Mesendoderm (in vitro differentiated cells): ENCODE measurements at regions not wholly inside any gene's neighbourhood (a gene's known extent, or its start where the extent isn't known, plus 50 kb on each side); places are given as distances from the start of the nearest gene placed in this dataset.

Experiments
- DNase-seq: peaks from one replicate; pipeline ENCODE4 v3.0.0; 2013
- H2AK5ac ChIP-seq: 2 replicates; pipeline ENCODE4 v1.6.1; 2013; ENCODE audit warnings: low read length, inconsistent platforms
- H2BK120ac ChIP-seq: 2 replicates; pipeline ENCODE4 v1.6.1; 2013; ENCODE audit warnings: low read depth, mild to moderate bottlenecking, low read length, moderate library complexity, mixed read lengths
- H2BK15ac ChIP-seq: replicated peaks from 2 replicates; pipeline ENCODE4 v1.6.1; 2013; ENCODE audit warnings: low read depth, mild to moderate bottlenecking, moderate library complexity
- H2BK5ac ChIP-seq: 2 replicates; pipeline ENCODE4 v1.6.1; 2013; ENCODE audit warnings: low read length, inconsistent platforms
- H3K18ac ChIP-seq: 2 replicates; pipeline ENCODE4 v1.6.1; 2013; ENCODE audit warnings: mild to moderate bottlenecking, low read length, mixed read lengths
- H3K23ac ChIP-seq: one replicate; pipeline ENCODE4 v1.6.1; 2013; ENCODE audit warnings: low read length
- H3K27ac ChIP-seq: 2 replicates; pipeline ENCODE4 v1.5.1; 2013; ENCODE audit warnings: low read depth, mild to moderate bottlenecking, inconsistent platforms, low read length, moderate library complexity
- H3K27me3 ChIP-seq: 2 replicates; pipeline ENCODE4 v1.6.1; 2013; ENCODE audit warnings: low read length, control low read depth, mild to moderate bottlenecking, inconsistent platforms; ENCODE audit not compliant: insufficient read depth, poor library complexity
- H3K36me3 ChIP-seq: 2 replicates; pipeline ENCODE4 v1.6.1; 2013; ENCODE audit warnings: low read length, inconsistent platforms; ENCODE audit not compliant: control insufficient read depth, insufficient read depth
- H3K4ac ChIP-seq: one replicate; pipeline ENCODE4 v1.6.1; 2013; ENCODE audit warnings: low read depth, mild to moderate bottlenecking, low read length, moderate library complexity
- H3K4me1 ChIP-seq: 2 replicates; pipeline ENCODE4 v1.6.1; 2013; ENCODE audit warnings: low read depth, low read length, inconsistent platforms; ENCODE audit not compliant: control insufficient read depth
- H3K4me2 ChIP-seq: 2 replicates; pipeline ENCODE4 v1.6.1; 2013; ENCODE audit warnings: low read length
- H3K4me3 ChIP-seq: 2 replicates; pipeline ENCODE4 v1.5.1; 2013; ENCODE audit warnings: mild to moderate bottlenecking, low read length
- H3K56ac ChIP-seq: one replicate; pipeline ENCODE4 v1.6.1; 2013; ENCODE audit warnings: low read length
- H3K79me1 ChIP-seq: 2 replicates; pipeline ENCODE4 v1.6.1; 2013; ENCODE audit warnings: low read length, inconsistent platforms
- H3K79me2 ChIP-seq: 2 replicates; pipeline ENCODE4 v1.6.1; 2013; ENCODE audit warnings: mild to moderate bottlenecking, low read length; ENCODE audit not compliant: control insufficient read depth, insufficient read depth
- H3K9ac ChIP-seq: 2 replicates; pipeline ENCODE4 v1.6.1; 2013; ENCODE audit warnings: low read length, inconsistent platforms
- H4K5ac ChIP-seq: one replicate; pipeline ENCODE4 v1.6.1; 2013; ENCODE audit warnings: low read length
- H4K8ac ChIP-seq: one replicate; pipeline ENCODE4 v1.6.1; 2013; ENCODE audit warnings: low read depth, mild to moderate bottlenecking, control low read depth, low read length, moderate library complexity
- WGBS: extraction: QIAGEN DNeasy Blood & Tissue Kit; methylation state at CpG from one replicate; pipeline ENCODE4 v1.1.7; 2013; ENCODE audit warnings: low lambda C conversion rate, missing lambda C conversion rate; ENCODE audit not compliant: insufficient coverage; ENCODE audit errors: extremely low coverage; 5-methylcytosine and 5-hydroxymethylcytosine counted together

DNA sequence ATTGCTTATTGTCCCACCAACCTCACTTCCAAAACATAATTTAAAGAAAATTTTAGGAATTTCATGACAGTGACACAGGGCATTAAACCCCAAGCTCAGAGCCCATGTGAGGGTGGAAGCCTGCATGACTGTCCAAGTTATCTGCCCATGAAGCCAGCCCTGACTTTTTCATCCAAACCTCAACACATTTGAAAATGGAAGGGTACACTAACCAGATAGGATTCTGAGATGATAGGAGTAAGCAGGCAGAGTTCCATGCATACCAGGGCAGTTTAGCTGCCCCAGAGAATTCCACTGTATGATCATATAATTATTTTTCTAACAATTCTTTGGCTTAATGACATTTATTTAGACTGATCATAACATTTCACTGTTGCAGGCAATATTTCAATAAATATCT, 986.0 kb downstream of the TTLL7 start:
- no peak overlapping the region for H3K4ac ChIP-seq
- no peak overlapping the region for H3K18ac ChIP-seq
- H2AK5ac ChIP-seq = no peak overlapping the region
- H3K4me3 ChIP-seq = no peak overlapping the region
- H3K79me1 ChIP-seq = no peaks in the 10 kb centered on the region
- DNase-seq = no peak
- no peak overlapping the region for H2BK5ac ChIP-seq
- no peaks in the 10 kb centered on the region for H3K79me2 ChIP-seq
- no peaks in the 10 kb centered on the region for H3K27me3 ChIP-seq
- H3K56ac ChIP-seq = no peak overlapping the region
- no peak overlapping the region for H2BK15ac ChIP-seq
- H3K36me3 ChIP-seq = no peaks in the 10 kb centered on the region
- H2BK120ac ChIP-seq = no peak overlapping the region
- H3K4me1 ChIP-seq = no peaks in the 10 kb centered on the region
- H3K9ac ChIP-seq = no peak overlapping the region
- no peak overlapping the region for H3K27ac ChIP-seq
- H3K23ac ChIP-seq = no peak overlapping the region
- no peak overlapping the region for H4K5ac ChIP-seq
- H3K4me2 ChIP-seq = no peak overlapping the region
- no peak overlapping the region for H4K8ac ChIP-seq

DNA sequence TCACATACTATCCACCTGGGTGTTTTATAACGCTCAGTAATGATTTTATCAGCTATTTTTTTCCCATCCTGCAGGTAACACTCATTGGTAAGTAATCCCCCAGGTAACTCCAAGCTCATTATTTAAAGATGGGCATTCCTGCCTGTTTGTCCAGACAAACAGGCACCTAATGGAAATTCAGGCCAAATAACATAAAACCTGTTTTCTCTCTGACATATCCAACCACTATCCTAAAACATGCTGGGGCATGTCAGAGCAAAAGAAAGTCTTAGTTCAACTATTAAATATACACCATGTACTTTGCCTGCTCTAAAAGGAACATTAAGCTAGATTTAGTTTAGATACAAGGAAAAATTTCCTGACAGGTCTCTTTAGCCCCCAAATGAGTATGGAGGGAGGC, 987.7 kb downstream of the TTLL7 start:
- Histone ChIP-seq H3K4me2 (no peak overlapping the region), H3K27ac (no peak overlapping the region), H3K4me1 (no peaks in the 10 kb centered on the region), H2BK15ac (no peak overlapping the region), H2BK5ac (no peak overlapping the region), H2AK5ac (no peak overlapping the region), H3K4me3 (no peak overlapping the region), H3K18ac (no peak overlapping the region), H3K56ac (no peak overlapping the region), H2BK120ac (no peak overlapping the region), H3K79me1 (no peaks in the 10 kb centered on the region), H4K8ac (no peak overlapping the region), H4K5ac (no peak overlapping the region), H3K27me3 (no peaks in the 10 kb centered on the region), H3K4ac (no peak overlapping the region), H3K23ac (no peak overlapping the region), H3K79me2 (no peaks in the 10 kb centered on the region), H3K9ac (no peak overlapping the region), H3K36me3 (no peaks in the 10 kb centered on the region)
- WGBS = no CpG with 5 or more reads among the region's 1 CpG
- no peak for DNase-seq

DNA sequence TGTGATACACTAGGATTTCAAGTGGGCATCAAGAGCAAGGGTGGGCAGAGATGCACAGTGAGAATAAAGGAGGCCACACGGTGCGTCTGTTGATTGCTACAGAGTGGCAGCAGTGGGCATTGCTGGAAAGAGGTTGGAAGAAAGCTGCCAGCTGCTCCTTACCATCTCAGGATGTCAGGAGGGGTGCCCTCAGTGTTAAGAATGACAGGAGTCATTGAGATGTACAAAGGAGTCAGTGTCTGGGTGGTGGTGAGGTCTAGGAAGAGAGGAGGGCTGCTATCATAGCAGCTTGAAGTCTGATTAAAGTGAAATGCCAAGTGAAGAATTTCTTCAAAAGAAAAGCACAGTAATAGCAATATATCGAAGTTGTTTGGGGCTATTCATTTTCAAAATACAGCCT, 992.7 kb downstream of the TTLL7 start:
- no peak overlapping the region for H4K8ac ChIP-seq
- no peak overlapping the region for H2BK15ac ChIP-seq
- no peak overlapping the region for H4K5ac ChIP-seq
- no peak overlapping the region for H3K18ac ChIP-seq
- no peak overlapping the region for H2BK5ac ChIP-seq
- H3K4me3 ChIP-seq = no peak overlapping the region
- no peak overlapping the region for H3K56ac ChIP-seq
- H3K27ac ChIP-seq = no peak overlapping the region
- no peak for DNase-seq
- no peaks in the 10 kb centered on the region for H3K4me1 ChIP-seq
- no peak overlapping the region for H3K4me2 ChIP-seq
- H3K4ac ChIP-seq = no peak overlapping the region
- H2BK120ac ChIP-seq = no peak overlapping the region
- no peaks in the 10 kb centered on the region for H3K79me1 ChIP-seq
- H3K27me3 ChIP-seq = no peaks in the 10 kb centered on the region
- no peak overlapping the region for H3K9ac ChIP-seq
- no peaks in the 10 kb centered on the region for H3K36me3 ChIP-seq
- H3K23ac ChIP-seq = no peak overlapping the region
- H3K79me2 ChIP-seq = no peaks in the 10 kb centered on the region
- no peak overlapping the region for H2AK5ac ChIP-seq
- no CpG with 5 or more reads among the region's 3 CpGs for WGBS

DNA sequence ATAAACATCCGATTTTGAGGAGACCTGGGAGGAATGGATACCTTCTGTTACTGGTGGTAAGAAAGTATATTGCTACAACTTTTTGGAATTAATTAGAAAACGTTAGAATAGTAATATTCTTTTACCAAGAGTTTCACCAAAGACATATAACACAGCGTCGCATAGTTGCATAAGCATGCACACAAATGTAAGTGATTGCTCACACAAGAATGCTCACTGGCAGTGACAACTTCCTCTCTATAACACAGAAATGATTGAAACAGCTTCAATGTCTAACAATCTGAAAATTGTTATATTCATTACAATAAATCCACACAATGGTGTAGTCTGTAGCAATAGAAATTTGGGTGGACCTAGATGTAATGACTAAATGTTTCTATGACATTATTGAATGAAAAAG, 998.6 kb downstream of the TTLL7 start:
- Histone ChIP-seq H3K79me2 (no peaks in the 10 kb centered on the region), H3K18ac (no peak overlapping the region), H2AK5ac (no peak overlapping the region), H3K79me1 (no peaks in the 10 kb centered on the region), H4K5ac (no peak overlapping the region), H3K36me3 (no peaks in the 10 kb centered on the region), H3K27ac (no peak overlapping the region), H3K4me1 (no peaks in the 10 kb centered on the region), H3K4me2 (no peak overlapping the region), H3K4ac (no peak overlapping the region), H2BK5ac (no peak overlapping the region), H4K8ac (no peak overlapping the region), H3K27me3 (no peaks in the 10 kb centered on the region), H2BK15ac (no peak overlapping the region), H3K4me3 (no peak overlapping the region), H2BK120ac (no peak overlapping the region), H3K23ac (no peak overlapping the region), H3K9ac (no peak overlapping the region), H3K56ac (no peak overlapping the region)
- no CpG with 5 or more reads among the region's 4 CpGs for WGBS
- no peak for DNase-seq

DNA sequence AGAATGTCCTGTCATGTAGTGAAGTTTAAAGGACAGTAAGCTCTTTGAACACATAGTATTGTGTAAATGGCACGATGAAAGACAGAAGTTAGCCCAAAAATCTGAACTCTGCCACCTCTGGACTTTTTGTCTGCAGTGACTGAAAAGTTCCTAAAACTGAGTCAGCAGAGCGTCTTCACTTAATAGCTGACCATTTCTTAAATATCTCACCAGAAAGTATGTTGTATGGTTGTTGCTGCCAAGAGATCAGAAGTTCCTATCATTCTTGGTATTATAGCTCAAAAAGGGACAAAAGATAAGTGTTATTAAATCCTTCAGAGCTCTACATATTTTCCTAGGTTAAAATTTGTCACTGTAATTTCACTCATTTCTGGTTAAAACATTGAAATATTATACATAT, 1003.0 kb downstream of the TTLL7 start:
- no peak overlapping the region for H2BK15ac ChIP-seq
- no peak for DNase-seq
- no peaks in the 10 kb centered on the region for H3K79me1 ChIP-seq
- H3K56ac ChIP-seq = no peak overlapping the region
- H3K9ac ChIP-seq = no peak overlapping the region
- H3K18ac ChIP-seq = no peak overlapping the region
- no peaks in the 10 kb centered on the region for H3K79me2 ChIP-seq
- H3K4ac ChIP-seq = no peak overlapping the region
- H4K5ac ChIP-seq = no peak overlapping the region
- no peaks in the 10 kb centered on the region for H3K4me1 ChIP-seq
- H2AK5ac ChIP-seq = no peak overlapping the region
- H3K23ac ChIP-seq = no peak overlapping the region
- H4K8ac ChIP-seq = no peak overlapping the region
- no peak overlapping the region for H3K4me2 ChIP-seq
- no peak overlapping the region for H3K4me3 ChIP-seq
- H3K27me3 ChIP-seq = no peaks in the 10 kb centered on the region
- no peak overlapping the region for H3K27ac ChIP-seq
- no peak overlapping the region for H2BK5ac ChIP-seq
- no peaks in the 10 kb centered on the region for H3K36me3 ChIP-seq
- no peak overlapping the region for H2BK120ac ChIP-seq
- WGBS = no CpG with 5 or more reads among the region's 2 CpGs

DNA sequence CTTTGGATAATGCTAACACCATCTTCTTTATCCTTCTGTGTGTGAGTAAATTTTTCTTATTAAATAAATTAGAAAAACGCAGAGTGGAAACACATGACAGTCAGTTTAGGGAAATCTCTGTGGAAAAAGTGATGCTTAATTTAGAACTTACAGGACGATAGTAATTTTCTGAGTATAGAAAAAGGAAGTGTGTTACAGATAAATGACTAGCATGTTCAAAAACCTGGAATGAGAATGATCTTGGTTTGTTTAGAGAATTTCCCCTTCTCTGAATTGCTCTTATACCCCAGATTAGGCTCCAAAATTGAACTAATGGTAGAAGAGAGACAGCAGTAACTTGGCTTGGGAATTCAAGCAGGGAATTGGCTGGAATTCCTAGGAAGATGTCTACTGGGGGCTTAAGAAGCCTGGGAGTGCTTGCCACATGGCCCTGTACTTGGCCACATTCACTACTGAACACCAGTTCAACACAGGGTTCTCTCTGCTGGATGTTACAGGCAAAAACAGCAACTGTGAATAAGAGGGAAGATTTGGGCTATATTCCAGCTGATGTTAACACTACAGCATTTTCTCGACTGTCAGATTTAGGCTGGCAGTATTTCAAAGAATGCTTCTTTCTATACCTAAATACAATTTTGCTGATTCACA, 1004.2 kb downstream of the TTLL7 start:
- no peak overlapping the region for H3K27ac ChIP-seq
- H3K56ac ChIP-seq = no peak overlapping the region
- H3K36me3 ChIP-seq = no peaks in the 10 kb centered on the region
- H3K4ac ChIP-seq = no peak overlapping the region
- H2BK5ac ChIP-seq = no peak overlapping the region
- H3K23ac ChIP-seq = no peak overlapping the region
- no peak for DNase-seq
- H3K9ac ChIP-seq = no peak overlapping the region
- no peaks in the 10 kb centered on the region for H3K79me2 ChIP-seq
- H3K27me3 ChIP-seq = no peaks in the 10 kb centered on the region
- H3K4me2 ChIP-seq = no peak overlapping the region
- H3K79me1 ChIP-seq = no peaks in the 10 kb centered on the region
- no peaks in the 10 kb centered on the region for H3K4me1 ChIP-seq
- WGBS = no CpG with 5 or more reads among the region's 3 CpGs
- no peak overlapping the region for H2BK120ac ChIP-seq
- H4K5ac ChIP-seq = no peak overlapping the region
- H3K4me3 ChIP-seq = no peak overlapping the region
- H4K8ac ChIP-seq = no peak overlapping the region
- no peak overlapping the region for H3K18ac ChIP-seq
- H2AK5ac ChIP-seq = no peak overlapping the region
- H2BK15ac ChIP-seq = no peak overlapping the region
